ENCODE measurements at regions not wholly inside any gene's neighbourhood (a gene's known extent, or its start where the extent isn't known, plus 50 kb on each side); places are given as distances from the start of the nearest gene placed in this dataset.
"Not testable (repeated sequence)": the region's sequence is repeated elsewhere in the genome, so short reads cannot be mapped to it uniquely, and the experiment has no call there.

GRCh38 chr12:34257093-34257492, 234.8 kb downstream of the ALG10 start:
- Histone ChIP-seq H3K4me2 (ENCODE audit: control insufficient read depth, insufficient read depth) (no peak overlapping the region), H4K20me1 (ENCODE audit: control insufficient read depth, insufficient read depth) (no peaks in the 10 kb centered on the region), H3K4me1 (ENCODE audit: control insufficient read depth, insufficient read depth, low read length) (no peaks in the 10 kb centered on the region), H3K9ac (ENCODE audit: control insufficient read depth, insufficient read depth, low read length) (no peak overlapping the region), H3K4me3 (no peak overlapping the region), H3K27ac (ENCODE audit: control insufficient read depth, insufficient read depth) (no peak overlapping the region), H3K9me3 (replicated peaks; ENCODE audit: control insufficient read depth, insufficient read depth, low read length) (no peaks in the 10 kb centered on the region), H3K79me2 (ENCODE audit: control insufficient read depth, insufficient read depth, low read length) (no peaks in the 10 kb centered on the region), H2AFZ (ENCODE audit: control insufficient read depth, low read depth, low read length) (no peak overlapping the region), H3K27me3 (replicated peaks in 1 of 2; ENCODE audit: control insufficient read depth in 2 of 2, insufficient read depth in 2 of 2, low read length in 1 of 2) (no peaks in the 10 kb centered on the region), H3K36me3 (ENCODE audit: control insufficient read depth in 2 of 2, insufficient read depth in 2 of 2, low read length in 1 of 2) (no peaks in the 10 kb centered on the region)
- CTCF ChIA-PET = no interaction called here
- POLR2A ChIA-PET = no interaction called here
- SMC1A ChIA-PET (ENCODE audit: uncharacterized antibody, unreplicated experiment) = no interaction called here
- FAIRE-seq (no peak), DNase-seq (ENCODE audit: low read depth, low spot score) (no peak), ATAC-seq (no peak)
- 40% methylated on average over 3 of the region's 3 CpGs for WGBS (ENCODE audit: insufficient coverage, insufficient replicate concordance, low lambda C conversion rate, missing lambda C conversion rate)
- intact Hi-C loops (cut with micrococcal nuclease; ENCODE audit: unreplicated experiment) (no loop called here), in situ Hi-C loops (cut with MboI) (no loop called here)
- TF ChIP-seq RBBP5 (conservative IDR thresholded peaks at IDR 0.05) (no peak), RELA (IDR thresholded peaks at IDR 0.05; ENCODE audit: borderline replicate concordance, partially characterized antibody) (no peak), IRF5 (IDR thresholded peaks at IDR 0.05; ENCODE audit: borderline replicate concordance) (no peak), SP1 (IDR thresholded peaks at IDR 0.05; ENCODE audit: low read depth, low read length) (no peak), KDM1A (IDR thresholded peaks at IDR 0.05; ENCODE audit: borderline replicate concordance) (no peak)
- BruUV-seq (replicated peaks) = no TSS peak
- RAD21 ChIA-PET (ENCODE audit: unreplicated experiment) = no interaction called here

- H3K4me3 ChIP-seq; H3K27ac ChIP-seq (ENCODE audit: control insufficient read depth, insufficient read depth); H3K4me1 ChIP-seq (ENCODE audit: control insufficient read depth, insufficient read depth, low read length); intact Hi-C loops (cut with micrococcal nuclease; ENCODE audit: unreplicated experiment); H3K9me3 ChIP-seq (replicated peaks; ENCODE audit: control insufficient read depth, insufficient read depth, low read length); FAIRE-seq; RAD21 ChIA-PET (ENCODE audit: unreplicated experiment); in situ Hi-C loops (cut with MboI); H3K36me3 ChIP-seq (ENCODE audit: control insufficient read depth in 2 of 2, insufficient read depth in 2 of 2, low read length in 1 of 2); H3K27me3 ChIP-seq (replicated peaks in 1 of 2; ENCODE audit: control insufficient read depth in 2 of 2, insufficient read depth in 2 of 2, low read length in 1 of 2); H2AFZ ChIP-seq (ENCODE audit: control insufficient read depth, low read depth, low read length); H3K9ac ChIP-seq (ENCODE audit: control insufficient read depth, insufficient read depth, low read length); H4K20me1 ChIP-seq (ENCODE audit: control insufficient read depth, insufficient read depth); H3K79me2 ChIP-seq (ENCODE audit: control insufficient read depth, insufficient read depth, low read length); ATAC-seq; BruUV-seq (replicated peaks); POLR2A ChIA-PET; SMC1A ChIA-PET (ENCODE audit: uncharacterized antibody, unreplicated experiment); H3K4me2 ChIP-seq (ENCODE audit: control insufficient read depth, insufficient read depth); DNase-seq (ENCODE audit: low read depth, low spot score); CTCF ChIA-PET: not testable (repeated sequence)
- WGBS (ENCODE audit: insufficient coverage, insufficient replicate concordance, low lambda C conversion rate, missing lambda C conversion rate) = 61% methylated on average over 11 of the region's 11 CpGs
These were observed 239.8 kb downstream of the ALG10 start for GRCh38 chr12:34262140-34262539.
